A673 (cell line): ENCODE measurements at regions not wholly inside any gene's neighbourhood (a gene's known extent, or its start where the extent isn't known, plus 50 kb on each side); places are given as distances from the start of the nearest gene placed in this dataset.
"Not testable (repeated sequence)": the region's sequence is repeated elsewhere in the genome, so short reads cannot be mapped to it uniquely, and the experiment has no call there.

Experiments used
- BruUV-seq: library from RNA; stranded (reverse); fragments of 400-500 nt; replicated peaks from 2 replicates; lab custom pipeline; 2021; lab: Mats Ljungman, UMichigan
- CTCF ChIA-PET: fragments of 300-600 bp; sonication (Branson Sonifier 250); formaldehyde crosslinking; loops from one replicate; lab custom pipeline; 2022; ENCODE audit warnings: antibody characterized with exemption; lab: Charles Lee
- POLR2A ChIA-PET: fragments of 300-600 bp; sonication (Branson Sonifier 250); formaldehyde crosslinking; loops from one replicate; lab custom pipeline; 2022; ENCODE audit warnings: antibody characterized with exemption; ENCODE audit not compliant: low non-redundant PET; lab: Charles Lee
- DNase-seq: peaks from one replicate; pipeline ENCODE4 v3.0.0-alpha.2; 2015; ENCODE audit warnings: low spot score
- H3K27ac ChIP-seq: fragments of 200-600 bp; sonication (generic); 2 replicates; pipeline ENCODE4 v1.5.1; 2016; ENCODE audit warnings: mixed run types, low read depth, mild to moderate bottlenecking, mixed read lengths, antibody characterized with exemption, low read length; ENCODE audit not compliant: poor library complexity, severe bottlenecking
- H3K27me3 ChIP-seq: fragments of 200-600 bp; sonication (generic); replicated peaks from 2 replicates; pipeline ENCODE4 v1.6.1; 2017; ENCODE audit warnings: mixed run types, low read depth, mild to moderate bottlenecking, mixed read lengths, antibody characterized with exemption, low read length; ENCODE audit not compliant: insufficient read depth, poor library complexity
- H3K36me3 ChIP-seq: fragments of 200-600 bp; sonication (generic); 2 replicates; pipeline ENCODE4 v1.6.1; 2016; ENCODE audit warnings: mixed run types, mild to moderate bottlenecking, mixed read lengths, antibody characterized with exemption, low read length; ENCODE audit not compliant: insufficient read depth, poor library complexity, severe bottlenecking
- H3K4me1 ChIP-seq: fragments of 200-600 bp; sonication (generic); 2 replicates; pipeline ENCODE4 v1.6.1; 2017; ENCODE audit warnings: mixed run types, mild to moderate bottlenecking, mixed read lengths, antibody characterized with exemption, low read length; ENCODE audit not compliant: insufficient read depth, poor library complexity, severe bottlenecking
- H3K4me3 ChIP-seq: fragments of 200-600 bp; sonication (generic); 2 replicates; pipeline ENCODE4 v1.5.1; 2016; ENCODE audit warnings: low read depth, mixed run types, mild to moderate bottlenecking, mixed read lengths, low read length; ENCODE audit not compliant: poor library complexity, severe bottlenecking
- H3K9me3 ChIP-seq: fragments of 200-600 bp; sonication (generic); 2 replicates; pipeline ENCODE4 v1.6.1; 2016; ENCODE audit warnings: mixed run types, low read depth, mild to moderate bottlenecking, mixed read lengths, antibody characterized with exemption, low read length; ENCODE audit not compliant: poor library complexity, severe bottlenecking
- CTCF ChIP-seq: fragments of 300-800, 200-600 bp; sonication (generic); conservative IDR thresholded peaks from 2 replicates; pipeline ENCODE4 v1.5.1; 2017; ENCODE audit warnings: low read depth, mild to moderate bottlenecking, antibody characterized with exemption, low read length, moderate library complexity, mixed read lengths
- EZH2 ChIP-seq: fragments of 200-600 bp; sonication (generic); IDR thresholded peaks from 2 replicates; pipeline ENCODE4 v1.6.1; 2017; ENCODE audit warnings: borderline replicate concordance, low read depth, mild to moderate bottlenecking, mixed read lengths, antibody characterized with exemption, low read length; ENCODE audit not compliant: poor library complexity, severe bottlenecking
- intact Hi-C: fragments of 100-400 bp; cut with micrococcal nuclease; formaldehyde crosslinking; loops from one replicate; pipeline ENCODE4 v1.10.0; 2022; ENCODE audit not compliant: unreplicated experiment

DNA sequence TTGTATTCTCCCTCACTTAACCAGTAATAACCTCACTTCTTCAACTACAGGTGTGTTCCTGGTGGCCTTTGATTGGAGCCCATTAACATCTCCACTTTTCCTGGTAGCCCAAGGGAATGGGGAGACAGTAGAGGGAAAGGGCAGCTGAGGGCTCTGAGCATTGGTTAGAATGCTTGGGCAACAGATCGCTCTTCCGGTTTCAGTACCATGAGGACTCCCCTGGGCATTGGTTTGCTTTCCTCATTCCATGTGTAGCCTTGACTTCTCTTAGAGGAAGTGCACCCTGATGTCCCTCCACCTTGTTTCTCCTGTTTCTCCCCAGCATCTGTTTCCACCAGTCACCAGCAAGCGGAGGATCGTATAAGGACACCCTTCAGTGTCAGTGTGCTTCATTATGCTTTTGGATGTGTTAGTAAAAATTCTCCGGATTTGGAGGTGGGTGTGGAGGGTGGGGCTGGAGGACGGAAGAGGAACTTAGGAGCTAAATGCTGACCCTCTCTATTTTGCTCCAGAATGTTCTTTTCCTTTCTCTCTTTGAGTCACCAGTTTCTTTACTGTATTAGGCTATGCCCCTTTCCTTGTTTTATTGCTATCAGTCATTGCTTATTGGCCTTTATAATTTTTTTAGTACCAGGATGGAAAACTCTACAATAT lies 50.6 kb upstream of the ZNG1B start:
- H3K4me3 ChIP-seq, POLR2A ChIA-PET, H3K36me3 ChIP-seq, BruUV-seq, H3K27ac ChIP-seq, CTCF ChIA-PET, H3K27me3 ChIP-seq, H3K4me1 ChIP-seq, DNase-seq, intact Hi-C loops, H3K9me3 ChIP-seq: not testable (repeated sequence)

DNA sequence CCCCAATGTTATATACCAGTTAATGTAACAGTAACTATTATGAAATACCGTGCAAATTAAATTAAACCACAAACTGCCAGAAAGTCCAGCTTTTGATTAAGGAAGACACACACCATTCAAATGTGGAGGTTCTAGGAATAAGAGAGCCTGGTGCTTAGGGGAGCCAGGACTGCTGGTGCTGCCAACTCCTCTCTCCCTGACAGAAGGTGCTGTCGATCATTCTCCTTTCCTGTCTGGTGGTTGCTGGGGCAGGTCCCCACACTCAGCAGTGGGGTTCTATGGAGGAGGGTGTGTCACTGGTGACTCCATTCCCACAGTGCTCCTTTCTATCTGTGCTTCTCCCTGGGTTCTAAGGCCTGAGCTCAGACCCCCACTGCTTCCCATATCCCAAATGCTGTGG lies 57.9 kb upstream of the ZNG1B start:
- BruUV-seq, POLR2A ChIA-PET, H3K27me3 ChIP-seq, H3K9me3 ChIP-seq, CTCF ChIA-PET, intact Hi-C loops, H3K4me3 ChIP-seq, H3K4me1 ChIP-seq, H3K36me3 ChIP-seq, DNase-seq, H3K27ac ChIP-seq: not testable (repeated sequence)

DNA sequence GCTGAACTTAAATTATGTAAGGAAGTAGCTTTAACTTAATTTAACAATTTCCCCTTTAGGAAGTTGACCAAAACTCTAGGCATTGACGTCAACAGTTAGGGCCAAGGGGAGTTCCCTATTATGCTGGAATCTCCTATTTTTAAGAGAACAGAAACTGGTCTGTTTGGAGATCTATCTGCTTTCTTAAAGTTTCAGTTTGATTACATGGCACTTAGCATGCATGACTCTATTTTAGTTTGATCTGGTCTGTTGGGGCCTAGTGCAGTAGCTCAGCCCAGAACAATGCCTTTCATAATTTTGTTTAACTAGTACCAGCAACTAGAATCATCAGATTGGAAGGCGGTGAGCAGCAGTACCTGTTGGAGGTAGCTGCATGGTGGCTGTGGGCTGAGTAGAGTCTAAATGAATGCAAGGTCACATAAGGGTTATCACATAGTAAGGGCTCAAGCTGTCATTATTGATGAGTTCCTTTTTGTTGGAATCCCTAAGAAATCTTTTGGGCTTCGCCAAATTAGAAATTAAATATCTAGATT lies 60.5 kb upstream of the ZNG1B start:
- BruUV-seq = no TSS peak
- intact Hi-C loops = no loop called here
- TF ChIP-seq EZH2 = no peak
- no peak for TF ChIP-seq CTCF
- Histone ChIP-seq H3K4me1 (no peaks in the 10 kb centered on the region), H3K36me3 (no peaks in the 10 kb centered on the region), H3K9me3 (no peaks in the 10 kb centered on the region), H3K27ac (no peak overlapping the region), H3K4me3 (no peak overlapping the region), H3K27me3 (no peaks in the 10 kb centered on the region)
- ChIA-PET POLR2A (no interaction called here), CTCF (interaction anchor here (1.3 kb wide), 1 partner anchor 173 kb away, joined by 4 read pairs; no protein-coding TSS in a partner anchor)
- no peak for DNase-seq

GRCh38 chr2:113376253-113376912 lies 61.1 kb upstream of the ZNG1B start:
- POLR2A ChIA-PET = no interaction called here
- no peaks in the 10 kb centered on the region for H3K4me1 ChIP-seq
- BruUV-seq = no TSS peak

DNA sequence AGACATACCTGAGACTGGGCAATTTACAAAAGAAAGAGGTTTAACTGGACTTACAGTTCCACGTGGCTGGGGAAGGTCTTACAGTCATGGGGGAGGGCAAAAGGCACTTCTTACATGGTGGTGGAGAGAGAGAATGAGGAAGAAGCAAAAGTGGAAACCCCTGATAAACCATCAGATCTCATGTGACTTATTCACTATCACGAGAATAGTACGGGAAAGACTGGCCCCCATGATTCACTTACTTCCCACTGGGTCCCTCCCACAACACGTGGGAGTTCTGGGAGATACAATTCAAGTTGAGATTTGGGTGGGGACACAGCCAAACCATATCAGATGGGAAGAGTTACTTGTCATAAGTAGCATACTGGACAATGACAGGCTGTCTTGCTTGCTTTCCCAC lies 62.6 kb upstream of the ZNG1B start:
- intact Hi-C loops, H3K27me3 ChIP-seq, POLR2A ChIA-PET, H3K27ac ChIP-seq, H3K36me3 ChIP-seq, H3K9me3 ChIP-seq, H3K4me3 ChIP-seq, BruUV-seq, H3K4me1 ChIP-seq, CTCF ChIA-PET, DNase-seq: not testable (repeated sequence)

More at GRCh38 chr2:113376253-113376912, 61.1 kb upstream of the ZNG1B start:
- Histone ChIP-seq H3K27ac (no peak overlapping the region), H3K27me3 (no peaks in the 10 kb centered on the region), H3K36me3 (no peaks in the 10 kb centered on the region), H3K4me3 (no peak overlapping the region), H3K9me3 (no peaks in the 10 kb centered on the region)
- TF ChIP-seq EZH2 = no peak
- no peak for TF ChIP-seq CTCF
- CTCF ChIA-PET = interaction anchor here (1.3 kb wide), 1 partner anchor 172 kb away, joined by 4 read pairs; no protein-coding TSS in a partner anchor
- intact Hi-C loops = no loop called here
- no peak for DNase-seq
